CD4-positive, CD25-positive, alpha-beta regulatory T cell (primary cell): ENCODE measurements at regions not wholly inside any gene's neighbourhood (a gene's known extent, or its start where the extent isn't known, plus 50 kb on each side); places are given as distances from the start of the nearest gene placed in this dataset.

Source experiments
- ATAC-seq, 2 donors: fragments of 150-1000 bp; cut with Tn5 transposase; one replicate each; pipeline ENCODE4 v1.10.0; 2021; ENCODE audit warnings: low read depth in 2 of 2, moderate number of reproducible peaks in 2 of 2, moderate library complexity in 1 of 2
- DNase-seq, 3 donors: peaks; one replicate each; pipeline versions ENCODE4 v3.0.0 to v3.0.0-alpha.2; 2012 to 2022; ENCODE audit warnings: mixed read lengths in 1 of 3
- H3K27ac ChIP-seq: one replicate; pipeline ENCODE4 v1.7.0; 2013; ENCODE audit warnings: mild to moderate bottlenecking, low read length; ENCODE audit not compliant: insufficient read depth, poor library complexity, severe bottlenecking
- H3K27me3 ChIP-seq: one replicate; pipeline ENCODE4 v1.7.0; 2013; ENCODE audit warnings: low read length; ENCODE audit not compliant: control insufficient read depth, insufficient read depth
- H3K36me3 ChIP-seq: one replicate; pipeline ENCODE4 v1.7.0; 2013; ENCODE audit warnings: mild to moderate bottlenecking, low read length, moderate library complexity; ENCODE audit not compliant: control insufficient read depth, insufficient read depth
- H3K4me1 ChIP-seq: 2 replicates; pipeline ENCODE4 v1.7.0; 2013; ENCODE audit warnings: mild to moderate bottlenecking, low read length; ENCODE audit not compliant: insufficient read depth, control insufficient read depth, poor library complexity, severe bottlenecking
- H3K4me3 ChIP-seq: one replicate; pipeline ENCODE4 v1.7.0; 2013; ENCODE audit warnings: low read depth, mild to moderate bottlenecking, low read length, moderate library complexity
- H3K9me3 ChIP-seq, 2 experiments: 1 replicate in 1 of 2; 2 replicates in 1 of 2; pipeline ENCODE4 v1.7.0; 2013; ENCODE audit warnings: low read length in 2 of 2, mild to moderate bottlenecking in 1 of 2, moderate library complexity in 1 of 2; ENCODE audit not compliant: control insufficient read depth in 2 of 2
- H3K27ac Mint-ChIP-seq, 3 donors: one replicate each; pipeline ENCODE4 v1.8.0; 2020 to 2022; ENCODE audit warnings: mild to moderate bottlenecking in 3 of 3, mixed read lengths in 3 of 3, moderate library complexity in 2 of 3
- H3K27me3 Mint-ChIP-seq: one replicate; pipeline ENCODE4 v1.8.0; 2022; ENCODE audit warnings: mild to moderate bottlenecking, mixed read lengths
- H3K36me3 Mint-ChIP-seq: one replicate; pipeline ENCODE4 v1.8.0; 2020; ENCODE audit warnings: mixed read lengths
- H3K4me1 Mint-ChIP-seq, 4 donors: one replicate each; pipeline ENCODE4 v1.8.0; 2020 to 2022; ENCODE audit warnings: mixed read lengths in 4 of 4, mild to moderate bottlenecking in 1 of 4
- H3K4me3 Mint-ChIP-seq, 4 donors: one replicate each; pipeline ENCODE4 v1.8.0; 2020 to 2022; ENCODE audit warnings: mild to moderate bottlenecking in 4 of 4, mixed read lengths in 4 of 4, moderate library complexity in 3 of 4
- H3K9me3 Mint-ChIP-seq, 7 donors: one replicate each; pipeline ENCODE4 v1.8.0; 2020 to 2022; ENCODE audit warnings: mixed read lengths in 7 of 7, mild to moderate bottlenecking in 3 of 7, moderate library complexity in 2 of 7

DNA sequence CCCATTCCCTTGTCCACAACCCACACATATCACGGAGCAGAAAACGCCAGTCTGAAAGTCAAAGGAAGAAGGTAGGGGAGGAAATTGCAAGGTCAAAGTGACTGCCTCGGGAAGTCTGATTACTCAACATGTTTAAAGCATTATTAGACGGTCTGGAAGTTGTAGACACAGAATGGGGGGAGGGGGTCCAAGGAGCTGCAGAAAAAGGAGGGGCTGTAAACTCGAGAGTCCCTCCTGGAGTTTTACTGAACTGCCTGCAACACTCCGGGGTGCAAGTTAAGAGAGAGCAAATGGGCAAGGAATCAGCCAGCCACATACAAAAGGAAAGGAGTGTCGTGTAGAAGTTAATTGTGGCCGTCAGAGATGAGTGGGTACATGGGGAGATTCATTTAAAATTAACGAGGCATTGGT lies 417.7 kb upstream of the JARID2 start:
- Mint-ChIP-seq H3K36me3 (no peaks in the 10 kb centered on the region), H3K27ac (no peak overlapping the region), H3K4me3 (no peak overlapping the region), H3K27me3 (peaks cover 26% of the 10 kb centered on the region), H3K4me1 (no peaks in the 10 kb centered on the region), H3K9me3 (no peaks in the 10 kb centered on the region)
- H3K36me3 ChIP-seq: no peaks in the 10 kb centered on the region
- ATAC-seq (no peak), DNase-seq (no peak)
- H3K27ac ChIP-seq: no peak overlapping the region
- no peaks in the 10 kb centered on the region for H3K4me1 ChIP-seq
- H3K9me3 ChIP-seq: no peaks in the 10 kb centered on the region
- H3K4me3 ChIP-seq: no peak overlapping the region
- H3K27me3 ChIP-seq: no peaks in the 10 kb centered on the region

DNA sequence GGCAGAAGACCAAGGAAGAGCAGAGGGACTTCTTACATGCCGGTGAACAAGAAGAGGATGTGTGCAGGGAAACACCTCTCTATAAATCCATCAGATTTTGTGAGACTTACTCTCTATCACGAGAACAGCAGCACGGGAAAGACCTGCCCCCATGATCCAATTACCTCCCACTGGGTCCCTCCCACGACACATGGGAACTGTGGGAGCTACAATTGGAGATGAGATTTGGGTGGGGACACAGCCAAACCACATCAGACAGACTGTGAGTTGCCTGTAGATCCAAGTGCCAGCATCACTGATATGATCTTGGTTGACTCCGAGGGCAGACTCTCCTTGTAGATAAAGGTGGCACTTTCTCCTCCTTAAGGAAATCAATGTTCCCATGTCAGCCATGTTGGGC lies 414.8 kb upstream of the JARID2 start:
- H3K36me3 Mint-ChIP-seq: no peaks in the 10 kb centered on the region
- no peak overlapping the region for H3K27ac ChIP-seq
- no peaks in the 10 kb centered on the region for H3K4me1 ChIP-seq
- no peak overlapping the region for H3K4me3 Mint-ChIP-seq
- ATAC-seq (no peak), DNase-seq (no peak)
- peaks cover under 1% of the 10 kb centered on the region for H3K27me3 ChIP-seq
- no peaks in the 10 kb centered on the region for H3K9me3 Mint-ChIP-seq
- H3K9me3 ChIP-seq: no peaks in the 10 kb centered on the region
- H3K4me3 ChIP-seq: no peak overlapping the region
- H3K4me1 Mint-ChIP-seq: no peaks in the 10 kb centered on the region
- peaks cover 17% of the 10 kb centered on the region for H3K27me3 Mint-ChIP-seq
- H3K36me3 ChIP-seq: no peaks in the 10 kb centered on the region
- no peak overlapping the region for H3K27ac Mint-ChIP-seq

DNA sequence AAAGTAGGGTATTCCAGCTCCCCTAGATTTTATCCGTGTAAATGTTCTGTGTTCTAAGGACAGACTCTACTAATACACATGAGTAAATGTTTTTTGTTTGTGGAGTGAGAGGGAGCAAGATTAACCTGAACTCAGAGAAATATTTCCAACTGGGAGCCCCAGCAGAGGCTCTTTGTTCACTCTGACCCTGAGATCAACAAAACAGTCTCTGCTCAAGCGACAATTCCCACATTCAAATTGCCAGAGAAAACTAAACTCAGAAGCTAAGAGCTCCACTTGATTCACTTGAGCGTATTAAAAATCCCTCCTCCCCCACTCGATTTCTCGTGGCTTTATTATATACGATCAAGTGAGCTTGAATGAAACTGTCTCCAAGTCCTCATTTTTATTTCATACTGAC lies 413.9 kb upstream of the JARID2 start:
- H3K27ac ChIP-seq: no peak overlapping the region
- Mint-ChIP-seq H3K27me3 (peaks cover 18% of the 10 kb centered on the region), H3K27ac (no peak overlapping the region), H3K4me3 (no peak overlapping the region), H3K9me3 (no peaks in the 10 kb centered on the region), H3K4me1 (no peaks in the 10 kb centered on the region), H3K36me3 (no peaks in the 10 kb centered on the region)
- H3K36me3 ChIP-seq: no peaks in the 10 kb centered on the region
- no peaks in the 10 kb centered on the region for H3K4me1 ChIP-seq
- H3K27me3 ChIP-seq: peaks cover 3% of the 10 kb centered on the region
- H3K4me3 ChIP-seq: no peak overlapping the region
- ATAC-seq: no peak
- H3K9me3 ChIP-seq: no peaks in the 10 kb centered on the region
- no peak for DNase-seq

DNA sequence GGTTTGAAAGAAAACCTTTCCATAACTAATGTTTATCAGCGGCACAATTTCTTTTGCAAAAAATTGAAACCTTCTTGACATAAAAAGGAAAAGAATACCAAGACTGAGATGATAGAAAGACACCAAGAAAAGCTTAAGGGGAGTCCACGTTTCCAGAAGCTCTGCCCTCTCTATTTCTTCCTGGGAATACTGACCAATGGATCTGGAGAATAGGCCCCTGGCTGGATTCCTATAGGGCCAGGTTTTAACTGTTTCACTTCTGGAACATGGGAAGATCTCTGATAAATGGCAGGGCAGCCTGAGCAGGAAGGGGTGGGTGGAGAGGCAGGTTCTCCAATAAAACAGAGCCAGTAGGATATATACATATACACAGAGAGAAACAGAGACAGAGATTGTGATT lies 413.4 kb upstream of the JARID2 start:
- H3K27me3 ChIP-seq: peaks cover 3% of the 10 kb centered on the region
- H3K27me3 Mint-ChIP-seq: peaks cover 20% of the 10 kb centered on the region
- H3K36me3 Mint-ChIP-seq: no peaks in the 10 kb centered on the region
- no peak overlapping the region for H3K4me3 Mint-ChIP-seq
- no peaks in the 10 kb centered on the region for H3K9me3 Mint-ChIP-seq
- H3K36me3 ChIP-seq: no peaks in the 10 kb centered on the region
- DNase-seq (no peak), ATAC-seq (no peak)
- H3K27ac ChIP-seq: no peak overlapping the region
- no peaks in the 10 kb centered on the region for H3K4me1 Mint-ChIP-seq
- no peaks in the 10 kb centered on the region for H3K9me3 ChIP-seq
- H3K4me3 ChIP-seq: no peak overlapping the region
- no peaks in the 10 kb centered on the region for H3K4me1 ChIP-seq
- H3K27ac Mint-ChIP-seq: no peak overlapping the region

DNA sequence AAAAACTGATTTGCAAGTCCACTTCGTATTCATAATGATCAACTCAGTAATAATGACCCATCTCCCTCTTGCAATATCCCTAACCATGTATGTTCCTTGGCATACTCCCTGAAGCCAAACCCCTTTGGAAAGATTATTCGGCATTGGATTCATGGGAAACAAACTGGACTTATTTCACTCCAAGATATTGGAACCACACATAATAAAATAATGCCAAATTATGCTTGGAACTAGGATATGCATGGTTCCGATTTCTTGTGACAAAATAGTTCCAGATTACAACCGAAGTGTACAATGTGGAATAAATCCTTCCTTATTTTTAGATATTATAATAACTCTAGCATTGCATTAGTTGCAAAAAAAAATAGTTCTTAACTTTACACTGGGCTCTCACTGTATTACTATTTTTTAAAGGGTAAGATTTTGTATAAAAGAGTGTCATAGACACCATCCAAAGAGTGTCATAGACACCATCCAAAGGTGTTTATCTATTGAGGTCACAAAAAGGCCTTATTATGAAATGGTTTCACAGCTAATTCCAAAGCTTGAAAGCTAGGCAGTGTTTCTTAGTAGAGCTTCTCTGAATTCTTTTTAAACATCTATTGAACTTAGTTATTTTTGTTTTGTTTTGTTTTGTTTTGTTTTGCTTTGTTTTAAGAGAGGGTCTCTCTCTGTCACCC lies 410.9 kb upstream of the JARID2 start:
- no peak overlapping the region for H3K4me3 ChIP-seq
- Mint-ChIP-seq H3K36me3 (no peaks in the 10 kb centered on the region), H3K4me3 (no peak overlapping the region), H3K4me1 (no peaks in the 10 kb centered on the region), H3K9me3 (no peaks in the 10 kb centered on the region), H3K27me3 (peaks cover 20% of the 10 kb centered on the region), H3K27ac (no peak overlapping the region)
- no peak for DNase-seq
- no peaks in the 10 kb centered on the region for H3K9me3 ChIP-seq
- no peak overlapping the region for H3K27ac ChIP-seq
- H3K36me3 ChIP-seq: no peaks in the 10 kb centered on the region
- peaks cover 3% of the 10 kb centered on the region for H3K27me3 ChIP-seq
- no peaks in the 10 kb centered on the region for H3K4me1 ChIP-seq
- ATAC-seq: no peak

DNA sequence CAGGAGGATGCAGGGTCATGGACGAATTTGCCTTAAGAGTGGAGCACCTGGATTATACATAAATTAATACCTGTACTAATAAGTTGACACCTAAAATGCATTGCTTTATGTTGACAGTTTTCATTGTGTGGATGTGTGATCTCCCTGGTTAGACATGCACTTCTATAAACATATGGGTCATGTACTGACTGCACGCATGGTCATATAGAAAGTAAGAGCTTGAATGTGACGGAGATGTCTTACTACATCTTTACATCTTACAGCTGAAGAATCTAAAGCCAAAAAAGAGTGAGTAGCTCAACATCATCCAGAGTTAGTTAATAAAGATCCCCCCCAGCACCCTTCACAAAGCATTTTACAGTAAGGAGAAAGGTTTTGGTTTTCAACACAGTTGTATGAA lies 408.4 kb upstream of the JARID2 start:
- Mint-ChIP-seq H3K9me3 (peaks cover 0 to 3% (median 0%) of the 10 kb centered on the region in 7 donors), H3K36me3 (no peaks in the 10 kb centered on the region), H3K27ac (no peak overlapping the region), H3K27me3 (peaks cover 18% of the 10 kb centered on the region), H3K4me1 (peaks cover 0 to 2% (median 0%) of the 10 kb centered on the region in 4 donors), H3K4me3 (no peak overlapping the region)
- no peak for ATAC-seq
- Histone ChIP-seq H3K36me3 (no peaks in the 10 kb centered on the region), H3K4me1 (no peaks in the 10 kb centered on the region), H3K9me3 (no peaks in the 10 kb centered on the region), H3K27ac (no peak overlapping the region), H3K4me3 (no peak overlapping the region), H3K27me3 (peaks cover 5% of the 10 kb centered on the region)
- no peak for DNase-seq

DNA sequence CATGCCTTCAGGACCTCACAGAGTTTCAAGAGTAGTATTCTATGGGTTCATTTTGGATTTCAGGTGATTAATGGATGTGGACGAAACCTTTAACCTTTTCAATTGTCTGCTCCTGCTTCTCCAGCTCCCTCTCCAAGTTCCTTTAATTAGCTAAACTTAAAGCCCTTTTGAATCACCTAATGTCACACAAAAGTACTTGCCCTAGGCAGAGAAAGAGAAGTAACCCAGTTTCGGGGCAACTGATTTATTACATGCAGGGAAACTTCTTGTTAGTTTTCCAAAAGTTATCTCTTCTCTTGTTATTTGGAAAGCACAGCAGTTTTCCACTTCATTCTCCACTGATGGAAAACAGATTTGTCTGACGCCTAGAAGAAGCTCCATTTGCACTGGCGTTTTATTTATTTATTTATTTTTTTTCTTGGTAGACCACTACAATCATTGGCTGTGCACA lies 407.7 kb upstream of the JARID2 start:
- Mint-ChIP-seq H3K27ac (no peak overlapping the region), H3K27me3 (peaks cover 15% of the 10 kb centered on the region), H3K9me3 (peaks cover 0 to 3% (median 0%) of the 10 kb centered on the region in 7 donors), H3K36me3 (no peaks in the 10 kb centered on the region), H3K4me1 (peaks cover 0 to 2% (median 0%) of the 10 kb centered on the region in 4 donors), H3K4me3 (no peak overlapping the region)
- Histone ChIP-seq H3K27ac (no peak overlapping the region), H3K27me3 (peaks cover 5% of the 10 kb centered on the region), H3K4me3 (no peak overlapping the region), H3K36me3 (no peaks in the 10 kb centered on the region), H3K9me3 (no peaks in the 10 kb centered on the region), H3K4me1 (no peaks in the 10 kb centered on the region)
- ATAC-seq (no peak), DNase-seq (no peak)

DNA sequence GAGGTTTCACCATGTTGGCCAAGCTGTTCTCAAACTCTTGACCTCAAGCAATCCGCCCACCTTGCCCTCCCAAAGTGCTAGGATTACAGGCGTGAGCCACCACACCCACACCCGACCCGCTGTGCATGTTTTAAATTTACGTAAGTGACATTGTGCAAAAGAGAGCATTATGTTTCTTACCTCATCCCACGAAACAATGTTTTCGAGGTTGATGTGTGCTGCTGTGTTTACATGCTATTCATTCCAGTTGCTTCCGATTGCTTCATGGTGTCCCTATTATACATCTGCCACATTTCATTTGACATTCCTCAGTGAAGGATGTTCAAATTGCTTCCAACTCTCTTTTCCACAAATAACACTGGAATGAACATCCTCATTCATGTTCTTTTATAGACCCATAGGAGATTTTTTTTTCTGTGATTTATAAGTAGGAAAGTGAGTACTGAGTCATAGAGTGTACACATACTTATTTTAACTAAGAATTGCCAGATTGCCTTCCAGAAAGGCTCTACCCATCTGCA lies 403.9 kb upstream of the JARID2 start:
- Histone ChIP-seq H3K9me3 (no peaks in the 10 kb centered on the region), H3K27me3 (peaks cover 1% of the 10 kb centered on the region), H3K4me3 (no peak overlapping the region), H3K36me3 (no peaks in the 10 kb centered on the region), H3K27ac (no peak overlapping the region), H3K4me1 (no peaks in the 10 kb centered on the region)
- Mint-ChIP-seq H3K27me3 (peaks cover 10% of the 10 kb centered on the region), H3K4me1 (peaks cover 0 to 2% (median 0%) of the 10 kb centered on the region in 4 donors), H3K27ac (no peak overlapping the region), H3K9me3 (peaks cover 0 to 6% (median 0%) of the 10 kb centered on the region in 7 donors), H3K4me3 (no peak overlapping the region), H3K36me3 (no peaks in the 10 kb centered on the region)
- no peak for DNase-seq
- no peak for ATAC-seq
